ENCODE measurements at regions not wholly inside any gene's neighbourhood (a gene's known extent, or its start where the extent isn't known, plus 50 kb on each side); places are given as distances from the start of the nearest gene placed in this dataset.

- FAIRE-seq (no peak), ATAC-seq (peak; percentile 66), DNase-seq (ENCODE audit: low read depth, low spot score) (no peak)
- in situ Hi-C loops (cut with MboI) (no loop called here), intact Hi-C loops (cut with micrococcal nuclease; ENCODE audit: unreplicated experiment) (no loop called here)
- ChIA-PET CTCF (interaction anchor here (0.6 kb wide), 1 partner anchor 22 kb away, joined by 3 read pairs; no protein-coding TSS in a partner anchor), POLR2A (no interaction called here), RAD21 (ENCODE audit: unreplicated experiment) (interaction anchor here (0.8 to 1.1 kb wide), 2 partner anchors 35 to 37 kb away, joined by 3 read pairs; no protein-coding TSS in a partner anchor), SMC1A (ENCODE audit: uncharacterized antibody, unreplicated experiment) (interaction anchor here (1.4 kb wide), 1 partner anchor 26 kb away, joined by 5 read pairs; no protein-coding TSS in a partner anchor)
- TF ChIP-seq BMI1 (IDR thresholded peaks at IDR 0.05; ENCODE audit: borderline replicate concordance): no peak
- TF ChIP-seq, protein P1, sequence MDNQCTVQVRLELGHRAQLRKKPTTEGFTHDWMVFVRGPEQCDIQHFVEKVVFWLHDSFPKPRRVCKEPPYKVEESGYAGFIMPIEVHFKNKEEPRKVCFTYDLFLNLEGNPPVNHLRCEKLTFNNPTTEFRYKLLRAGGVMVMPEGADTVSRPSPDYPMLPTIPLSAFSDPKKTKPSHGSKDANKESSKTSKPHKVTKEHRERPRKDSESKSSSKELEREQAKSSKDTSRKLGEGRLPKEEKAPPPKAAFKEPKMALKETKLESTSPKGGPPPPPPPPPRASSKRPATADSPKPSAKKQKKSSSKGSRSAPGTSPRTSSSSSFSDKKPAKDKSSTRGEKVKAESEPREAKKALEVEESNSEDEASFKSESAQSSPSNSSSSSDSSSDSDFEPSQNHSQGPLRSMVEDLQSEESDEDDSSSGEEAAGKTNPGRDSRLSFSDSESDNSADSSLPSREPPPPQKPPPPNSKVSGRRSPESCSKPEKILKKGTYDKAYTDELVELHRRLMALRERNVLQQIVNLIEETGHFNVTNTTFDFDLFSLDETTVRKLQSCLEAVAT (IDR thresholded peaks at IDR 0.05): peak; percentile 50; the same call in 1 of the 2 replicates
- Histone ChIP-seq H3K4me2 (ENCODE audit: control insufficient read depth, insufficient read depth) (no peak overlapping the region), H3K9ac (ENCODE audit: control insufficient read depth, insufficient read depth, low read length) (no peak overlapping the region), H3K36me3 (ENCODE audit: control insufficient read depth in 2 of 2, insufficient read depth in 2 of 2, low read length in 1 of 2) (no peaks in the 10 kb centered on the region), H4K20me1 (ENCODE audit: control insufficient read depth, insufficient read depth) (no peaks in the 10 kb centered on the region), H3K4me3 (no peak overlapping the region), H3K27me3 (replicated peaks in 1 of 2; ENCODE audit: control insufficient read depth in 2 of 2, insufficient read depth in 2 of 2, low read length in 1 of 2) (no peaks in the 10 kb centered on the region), H3K9me3 (replicated peaks; ENCODE audit: control insufficient read depth, insufficient read depth, low read length) (no peaks in the 10 kb centered on the region), H3K4me1 (ENCODE audit: control insufficient read depth, insufficient read depth, low read length) (no peaks in the 10 kb centered on the region), H2AFZ (ENCODE audit: control insufficient read depth, low read depth, low read length) (no peak overlapping the region), H3K79me2 (ENCODE audit: control insufficient read depth, insufficient read depth, low read length) (no peaks in the 10 kb centered on the region), H3K27ac (ENCODE audit: control insufficient read depth, insufficient read depth) (no peak overlapping the region)
- BruUV-seq (replicated peaks): no TSS peak
- WGBS (ENCODE audit: insufficient coverage, insufficient replicate concordance, low lambda C conversion rate, missing lambda C conversion rate): 18% methylated on average over 6 of the region's 6 CpGs
Observed at GRCh38 chr4:58564695-58565475, 1454.7 kb upstream of the IGFBP7 start.

- ChIA-PET RAD21 (ENCODE audit: unreplicated experiment) (no interaction called here), SMC1A (ENCODE audit: uncharacterized antibody, unreplicated experiment) (no interaction called here), CTCF (interaction anchor here (1.2 kb wide), 1 partner anchor 39 kb away, joined by 3 read pairs; no protein-coding TSS in a partner anchor), POLR2A (interaction anchor here (1.0 kb wide), 1 partner anchor 12 kb away, joined by 3 read pairs; no protein-coding TSS in a partner anchor)
- no peak overlapping the region for H3K4me3 ChIP-seq
- H3K4me2 ChIP-seq (ENCODE audit: control insufficient read depth, insufficient read depth): no peak overlapping the region
- H3K4me1 ChIP-seq (ENCODE audit: control insufficient read depth, insufficient read depth, low read length): no peaks in the 10 kb centered on the region
- in situ Hi-C loops (cut with MboI): no loop called here
- no TSS peak for BruUV-seq (replicated peaks)
- H3K27me3 ChIP-seq (replicated peaks in 1 of 2; ENCODE audit: control insufficient read depth in 2 of 2, insufficient read depth in 2 of 2, low read length in 1 of 2): no peaks in the 10 kb centered on the region
- H3K9me3 ChIP-seq (replicated peaks; ENCODE audit: control insufficient read depth, insufficient read depth, low read length): no peaks in the 10 kb centered on the region
- H3K27ac ChIP-seq (ENCODE audit: control insufficient read depth, insufficient read depth): no peak overlapping the region
- ATAC-seq (peak; percentile 42), DNase-seq (ENCODE audit: low read depth, low spot score) (no peak), FAIRE-seq (no peak)
- intact Hi-C loops (cut with micrococcal nuclease; ENCODE audit: unreplicated experiment): no loop called here
- no peak overlapping the region for H3K9ac ChIP-seq (ENCODE audit: control insufficient read depth, insufficient read depth, low read length)
- H2AFZ ChIP-seq (ENCODE audit: control insufficient read depth, low read depth, low read length): no peak overlapping the region
- no peaks in the 10 kb centered on the region for H3K36me3 ChIP-seq (ENCODE audit: control insufficient read depth in 2 of 2, insufficient read depth in 2 of 2, low read length in 1 of 2)
- WGBS (ENCODE audit: insufficient coverage, insufficient replicate concordance, low lambda C conversion rate, missing lambda C conversion rate): 0% methylated on average over 1 of the region's 1 CpG
- H3K79me2 ChIP-seq (ENCODE audit: control insufficient read depth, insufficient read depth, low read length): no peaks in the 10 kb centered on the region
- TF ChIP-seq RELB (IDR thresholded peaks at IDR 0.05; ENCODE audit: low read depth) (0 out of 2 replicates have a peak, but pooled peaks have one; percentile 1), NBN (IDR thresholded peaks at IDR 0.05) (no peak), MTA2 (IDR thresholded peaks at IDR 0.05; ENCODE audit: low read depth) (0 out of 2 replicates have a peak, but pooled peaks have one; percentile 3), ATF7 (IDR thresholded peaks at IDR 0.05; ENCODE audit: low read depth) (peak; percentile 75)
- H4K20me1 ChIP-seq (ENCODE audit: control insufficient read depth, insufficient read depth): no peaks in the 10 kb centered on the region
Observed at GRCh38 chr4:58561170-58561569, 1451.0 kb upstream of the IGFBP7 start.

All from GM12878 (cell line).